ENCODE measurements at regions not wholly inside any gene's neighbourhood (a gene's known extent, or its start where the extent isn't known, plus 50 kb on each side); places are given as distances from the start of the nearest gene placed in this dataset.
"Not testable (repeated sequence)": the region's sequence is repeated elsewhere in the genome, so short reads cannot be mapped to it uniquely, and the experiment has no call there.

DNA sequence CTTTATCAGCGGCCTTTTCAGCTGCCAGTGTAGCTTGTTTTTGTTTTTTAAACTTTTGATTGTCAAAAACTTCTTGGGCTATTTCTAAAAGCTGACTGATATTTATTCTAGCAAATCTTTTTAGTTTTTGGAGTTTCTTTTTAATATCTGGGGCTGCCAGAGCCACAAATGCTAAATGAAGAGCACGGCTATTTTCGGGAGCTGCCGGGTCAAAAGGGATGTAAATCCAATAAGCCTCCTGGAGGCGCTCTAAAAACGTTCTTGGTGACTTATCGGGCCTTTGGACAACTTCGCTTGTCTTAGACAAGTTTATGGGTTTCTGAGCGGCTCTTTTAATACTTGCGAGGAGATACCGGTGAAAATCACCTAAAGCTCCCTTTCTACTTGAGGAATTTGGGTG is 166.1 kb upstream of the CCZ1B start:
- TF ChIP-seq, protein P1, sequence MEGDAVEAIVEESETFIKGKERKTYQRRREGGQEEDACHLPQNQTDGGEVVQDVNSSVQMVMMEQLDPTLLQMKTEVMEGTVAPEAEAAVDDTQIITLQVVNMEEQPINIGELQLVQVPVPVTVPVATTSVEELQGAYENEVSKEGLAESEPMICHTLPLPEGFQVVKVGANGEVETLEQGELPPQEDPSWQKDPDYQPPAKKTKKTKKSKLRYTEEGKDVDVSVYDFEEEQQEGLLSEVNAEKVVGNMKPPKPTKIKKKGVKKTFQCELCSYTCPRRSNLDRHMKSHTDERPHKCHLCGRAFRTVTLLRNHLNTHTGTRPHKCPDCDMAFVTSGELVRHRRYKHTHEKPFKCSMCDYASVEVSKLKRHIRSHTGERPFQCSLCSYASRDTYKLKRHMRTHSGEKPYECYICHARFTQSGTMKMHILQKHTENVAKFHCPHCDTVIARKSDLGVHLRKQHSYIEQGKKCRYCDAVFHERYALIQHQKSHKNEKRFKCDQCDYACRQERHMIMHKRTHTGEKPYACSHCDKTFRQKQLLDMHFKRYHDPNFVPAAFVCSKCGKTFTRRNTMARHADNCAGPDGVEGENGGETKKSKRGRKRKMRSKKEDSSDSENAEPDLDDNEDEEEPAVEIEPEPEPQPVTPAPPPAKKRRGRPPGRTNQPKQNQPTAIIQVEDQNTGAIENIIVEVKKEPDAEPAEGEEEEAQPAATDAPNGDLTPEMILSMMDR (optimal IDR thresholded peaks at IDR 0.05 in 1 of 3, IDR thresholded peaks at IDR 0.05 in 1 of 3, conservative IDR thresholded peaks at IDR 0.05 in 1 of 3; ENCODE audit: extremely low read depth in 1 of 3, insufficient read depth in 2 of 3, low read length in 3 of 3): not testable (repeated sequence)
- not testable (repeated sequence) for TF ChIP-seq EZH2 (IDR thresholded peaks at IDR 0.05; ENCODE audit: low read length)
